Activated CD8-positive, alpha-beta T cell treated with anti-CD3 and anti-CD28 coated beads for 36 hours (primary cell): ENCODE measurements at regions not wholly inside any gene's neighbourhood (a gene's known extent, or its start where the extent isn't known, plus 50 kb on each side); places are given as distances from the start of the nearest gene placed in this dataset.

Experiments used
- ATAC-seq: fragments of 200-7000 bp; cut with Tn5 transposase; one replicate; pipeline ENCODE4 v1.10.0; 2021; ENCODE audit warnings: mild to moderate bottlenecking, moderate library complexity
- CTCF ChIA-PET: fragments of 350-600 bp; sonication (Branson Sonifier 250); formaldehyde crosslinking; loops from one replicate; lab custom pipeline; 2021; ENCODE audit warnings: antibody characterized with exemption; lab: Charles Lee
- POLR2A ChIA-PET: fragments of 350-600 bp; sonication (Branson Sonifier 250); formaldehyde crosslinking; loops from one replicate; lab custom pipeline; 2021; ENCODE audit warnings: antibody characterized with exemption; lab: Charles Lee
- DNase-seq: peaks from one replicate; pipeline ENCODE4 v3.0.0-alpha.2; 2020
- H3K27ac Mint-ChIP-seq: one replicate; pipeline ENCODE4 v1.8.0; 2021; ENCODE audit warnings: mild to moderate bottlenecking, mixed read lengths
- H3K27me3 Mint-ChIP-seq: one replicate; pipeline ENCODE4 v1.8.0; 2021; ENCODE audit warnings: mixed read lengths
- H3K36me3 Mint-ChIP-seq: one replicate; pipeline ENCODE4 v1.8.0; 2021; ENCODE audit warnings: low read depth, mixed read lengths
- H3K4me1 Mint-ChIP-seq: one replicate; pipeline ENCODE4 v1.8.0; 2021; ENCODE audit warnings: low read depth, mixed read lengths
- H3K4me3 Mint-ChIP-seq: one replicate; pipeline ENCODE4 v1.8.0; 2021; ENCODE audit warnings: mild to moderate bottlenecking, moderate library complexity, mixed read lengths
- H3K9me3 Mint-ChIP-seq: one replicate; pipeline ENCODE4 v1.8.0; 2021; ENCODE audit warnings: mixed read lengths
- CTCF ChIP-seq: fragments of 200-600 bp; IDR thresholded peaks from one replicate; pipeline ENCODE4 v1.8.0; 2022; ENCODE audit warnings: antibody characterized with exemption, mild to moderate bottlenecking
- intact Hi-C: fragments of 100-400 bp; cut with micrococcal nuclease; formaldehyde crosslinking; loops from one replicate; pipeline ENCODE4 v1.10.0; 2022

GRCh38 chr9:32728181-32728580 lies 55.2 kb upstream of the TMEM215 start:
- ATAC-seq (no peak), DNase-seq (no peak)
- Mint-ChIP-seq H3K36me3 (no peaks in the 10 kb centered on the region), H3K4me1 (no peaks in the 10 kb centered on the region), H3K27me3 (peaks cover 3% of the 10 kb centered on the region), H3K9me3 (peaks cover 5% of the 10 kb centered on the region), H3K27ac (no peak overlapping the region), H3K4me3 (no peak overlapping the region)
- intact Hi-C loops = no loop called here
- no peak for TF ChIP-seq CTCF
- ChIA-PET CTCF (no interaction called here), POLR2A (no interaction called here)
